CD1c-positive myeloid dendritic cell (primary cell): ENCODE measurements at regions not wholly inside any gene's neighbourhood (a gene's known extent, or its start where the extent isn't known, plus 50 kb on each side); places are given as distances from the start of the nearest gene placed in this dataset.

Experiments
- DNase-seq: peaks from one replicate; pipeline ENCODE4 v3.0.0-alpha.2; 2016; ENCODE audit errors: extremely low spot score

DNA sequence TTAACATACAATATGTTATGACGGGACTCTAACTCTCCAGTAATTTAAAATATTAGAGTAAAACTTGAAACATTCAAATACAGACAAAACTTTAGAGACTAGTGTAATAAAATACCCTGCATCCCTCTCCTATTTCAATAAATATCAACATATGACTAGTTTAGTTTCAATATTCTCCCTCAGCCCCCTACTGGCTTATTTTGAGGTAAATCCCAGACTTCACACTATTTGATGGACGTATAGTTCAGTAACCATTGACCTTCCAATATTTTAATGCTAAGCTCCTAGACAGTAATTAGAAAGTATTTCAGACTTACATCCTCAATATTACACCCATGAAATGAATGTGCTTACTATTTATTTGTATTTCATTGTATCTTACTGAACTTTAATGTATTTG, 180.7 kb upstream of the STARD13 start:
- no peak for DNase-seq

DNA sequence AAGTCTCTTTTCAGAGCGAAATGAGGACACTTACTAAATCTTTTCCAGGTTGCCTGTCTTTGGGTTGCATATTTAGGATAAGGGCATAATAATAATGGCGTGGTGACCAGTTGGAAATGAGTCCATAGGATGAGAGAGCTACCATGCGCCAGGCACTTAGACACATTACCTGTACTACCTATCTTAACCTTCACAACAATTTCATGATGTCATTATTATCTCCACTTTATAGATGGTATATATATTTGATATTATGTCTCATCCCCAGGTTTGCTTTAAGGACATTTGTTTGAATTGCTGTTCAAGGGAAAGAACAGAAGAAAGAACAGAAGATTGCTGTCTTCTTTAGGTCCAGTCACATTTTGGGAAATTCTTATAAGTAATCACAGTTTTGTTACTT, 182.0 kb upstream of the STARD13 start:
- no peak for DNase-seq

DNA sequence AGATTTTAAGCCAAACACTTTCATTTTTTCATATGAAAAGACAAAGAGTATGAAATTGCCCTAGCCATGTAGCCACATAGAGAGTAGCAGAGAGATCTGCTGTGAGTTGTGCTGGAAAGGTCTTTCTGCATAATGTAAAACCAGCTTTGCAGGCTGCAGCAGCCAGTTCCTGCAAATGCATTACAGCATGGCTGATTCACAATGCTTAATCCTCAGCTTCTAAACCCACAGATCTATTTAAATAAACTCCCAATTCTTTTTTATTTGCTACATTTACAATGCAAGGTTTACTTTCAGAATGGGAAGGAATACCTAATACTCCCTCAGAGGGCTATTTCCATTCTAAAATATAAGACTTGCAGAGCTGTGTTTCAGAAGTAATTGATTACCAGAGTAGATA, 185.6 kb upstream of the STARD13 start:
- no peak for DNase-seq

DNA sequence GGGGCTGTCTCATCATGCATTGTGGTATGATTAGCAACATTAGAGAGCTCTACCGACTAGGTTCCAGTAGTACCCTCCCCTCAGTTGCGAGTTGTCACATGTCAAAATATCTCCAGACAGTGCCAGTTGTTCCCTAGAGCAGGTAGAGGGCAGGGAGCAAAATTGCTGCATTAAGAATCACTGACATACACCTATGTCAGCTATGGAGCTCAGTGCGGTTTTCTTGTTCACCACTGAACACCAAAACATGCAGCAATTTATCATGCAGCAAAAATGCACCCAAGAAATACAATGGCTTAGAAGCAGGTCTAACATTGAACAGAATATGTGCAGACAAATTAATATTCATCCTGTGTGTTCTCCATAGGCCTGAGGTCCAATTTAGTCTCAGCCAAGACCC, 186.9 kb upstream of the STARD13 start:
- no peak for DNase-seq

DNA sequence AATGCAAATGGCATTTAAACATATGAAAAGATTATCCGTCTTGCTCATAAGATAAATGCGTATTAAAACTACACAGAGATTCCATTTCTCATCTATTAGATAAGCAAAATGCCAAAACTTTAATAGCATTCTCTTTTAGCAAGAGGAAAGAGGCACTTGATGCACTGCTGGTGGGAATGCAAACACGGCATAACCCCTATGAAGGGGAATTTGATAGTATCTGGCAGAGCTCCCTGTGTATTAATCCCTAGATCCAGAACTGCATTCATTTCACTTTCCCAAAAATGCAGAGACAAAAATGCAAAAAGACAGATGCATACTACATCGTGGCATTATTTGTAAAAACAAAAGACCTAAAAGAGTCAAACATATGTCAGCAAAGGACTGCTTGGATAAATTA, 193.6 kb upstream of the STARD13 start:
- DNase-seq = no peak

DNA sequence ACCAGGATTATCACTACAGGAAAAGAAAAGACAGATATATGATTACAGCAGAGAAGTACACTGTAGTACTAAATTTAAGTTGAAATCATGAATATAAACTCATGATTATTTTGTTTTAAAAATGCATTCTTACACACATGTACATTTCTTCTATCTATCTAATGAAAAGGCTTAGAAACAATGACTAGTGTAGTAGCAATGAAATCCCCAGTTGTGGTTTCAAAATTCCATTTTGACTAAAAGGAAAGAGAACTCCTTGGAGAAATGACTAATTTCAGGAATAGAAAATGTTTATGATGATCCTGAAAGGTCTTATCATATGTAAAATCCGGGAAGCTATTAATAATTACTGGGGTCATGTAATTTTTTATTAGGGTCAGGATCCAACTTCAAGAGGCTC, 195.0 kb upstream of the STARD13 start:
- no peak for DNase-seq

DNA sequence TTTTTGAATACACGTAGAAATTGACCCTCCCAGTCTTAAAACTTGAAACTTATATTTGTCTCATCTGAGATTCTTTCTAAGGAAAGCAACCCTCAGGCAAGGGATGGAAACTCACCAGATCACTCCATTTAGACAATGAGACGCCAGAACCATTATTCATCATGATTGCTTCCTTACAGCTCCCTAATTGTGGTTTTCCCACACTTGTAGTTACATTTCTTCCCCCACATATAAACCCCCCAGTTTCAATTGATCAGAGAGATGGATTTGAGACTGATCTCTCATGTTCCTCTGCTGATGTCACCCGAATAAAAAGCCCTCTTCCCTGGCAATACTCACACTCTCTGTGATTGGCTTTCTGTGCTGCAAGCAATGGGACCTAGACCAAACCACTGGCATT, 197.9 kb upstream of the STARD13 start:
- no peak for DNase-seq

DNA sequence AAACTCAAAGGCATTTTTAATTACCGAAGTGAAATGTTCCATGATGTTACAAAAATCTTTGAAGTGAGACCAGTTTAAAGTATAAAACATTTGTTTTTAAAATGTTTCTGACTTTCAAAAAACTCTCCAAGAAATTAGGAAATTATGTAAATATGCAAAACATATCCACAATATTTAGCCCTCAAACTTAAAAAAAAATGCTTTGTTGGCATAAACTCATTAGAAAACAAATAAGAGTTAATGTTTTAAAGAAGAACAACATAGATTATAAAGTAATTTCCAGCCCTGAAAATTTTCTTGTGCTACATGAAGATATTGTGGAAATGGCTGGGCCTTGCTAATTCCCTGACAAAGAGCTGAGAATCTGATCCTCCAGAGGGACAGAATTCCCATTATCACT, 199.7 kb upstream of the STARD13 start:
- DNase-seq = no peak

DNA sequence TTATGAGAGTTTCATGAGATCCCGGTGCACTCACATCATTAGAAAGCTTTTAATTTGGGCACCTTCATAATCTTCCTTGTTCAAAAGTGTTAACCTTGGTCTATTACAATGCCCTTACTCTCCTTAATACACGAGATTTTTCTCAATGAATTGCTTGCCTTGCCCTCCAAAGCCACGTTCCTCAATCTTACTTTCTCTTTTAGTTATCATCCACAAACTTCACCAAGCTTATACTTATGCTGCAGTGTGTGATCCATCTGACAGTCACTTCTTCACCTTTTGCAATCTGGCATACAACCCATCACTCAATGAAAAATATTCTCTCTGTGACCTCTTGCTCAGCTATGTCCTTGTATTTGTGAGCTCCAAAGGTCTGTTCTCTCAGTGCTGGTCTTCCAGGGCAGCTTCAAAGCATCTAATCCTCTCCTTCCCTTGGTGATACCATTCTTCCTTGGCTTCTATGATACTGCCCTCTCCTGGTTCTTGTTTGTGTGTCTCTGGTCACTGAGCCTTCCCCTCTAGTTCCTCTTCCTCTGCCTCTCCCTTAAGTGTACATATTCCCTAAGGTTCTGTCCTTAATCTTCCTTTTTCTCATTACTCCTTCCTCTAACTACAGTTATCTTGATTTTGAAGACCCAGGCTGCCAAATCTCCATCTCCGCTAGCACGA, 202.2 kb upstream of the STARD13 start:
- peak; percentile 37 for DNase-seq

DNA sequence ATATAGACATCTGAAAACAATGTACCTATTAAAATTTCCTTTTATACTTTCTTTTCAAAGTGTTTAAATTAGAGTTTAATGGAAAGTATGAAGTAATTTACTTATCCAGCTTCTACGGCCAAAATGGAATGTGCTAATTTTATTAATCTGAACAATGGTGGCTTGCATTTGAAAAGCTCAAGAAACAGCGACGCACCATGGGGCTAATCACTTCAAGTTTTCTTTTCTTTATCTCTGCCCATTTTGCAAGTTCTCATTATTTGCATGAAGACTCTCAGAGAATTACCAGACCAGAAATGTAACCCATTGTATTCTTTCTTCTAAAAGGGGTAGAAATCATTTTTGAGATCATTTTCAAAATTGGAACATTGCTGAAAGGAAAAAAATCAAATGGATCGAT, 204.0 kb upstream of the STARD13 start:
- DNase-seq = no peak

DNA sequence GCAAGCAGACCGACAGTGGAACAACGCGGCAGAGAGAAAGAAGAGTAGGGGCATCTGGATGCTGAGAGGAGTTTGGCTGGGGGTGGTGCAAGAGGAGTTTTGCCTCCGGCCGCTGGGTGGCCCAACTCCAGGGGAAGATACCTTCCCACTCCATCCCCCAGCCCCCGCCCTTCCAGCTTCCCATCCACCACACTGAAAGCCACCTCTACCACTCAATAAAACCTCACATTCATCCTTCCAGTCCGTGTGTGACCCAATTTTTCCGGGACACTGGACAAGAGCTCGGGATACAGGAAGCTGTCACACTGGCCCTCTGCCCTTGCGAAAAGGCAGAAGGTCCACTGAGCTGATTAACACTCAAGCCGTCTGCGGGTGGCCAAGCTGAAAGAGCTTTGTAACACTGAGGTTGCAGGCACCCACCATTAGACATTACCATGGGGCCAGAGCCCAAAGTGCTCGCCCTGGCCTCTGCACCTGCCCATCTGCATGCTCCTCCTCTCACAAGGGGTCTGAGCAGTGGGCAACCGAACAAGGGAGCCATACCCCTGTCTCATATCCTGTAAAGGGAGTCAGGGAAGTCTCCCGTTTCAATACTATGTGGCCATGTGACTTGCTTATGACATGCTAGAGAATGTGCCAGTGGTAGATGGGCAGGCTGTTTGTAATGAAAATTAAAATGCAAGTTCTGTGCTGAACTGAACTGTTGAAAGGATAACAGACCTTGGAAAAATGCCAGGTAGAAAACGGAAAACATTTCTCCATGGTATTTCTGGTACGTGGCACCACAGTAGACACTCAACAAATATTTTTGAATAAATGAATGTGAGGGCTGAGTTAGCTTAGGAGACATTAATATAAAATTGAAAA, 205.1 kb upstream of the STARD13 start:
- no peak for DNase-seq

DNA sequence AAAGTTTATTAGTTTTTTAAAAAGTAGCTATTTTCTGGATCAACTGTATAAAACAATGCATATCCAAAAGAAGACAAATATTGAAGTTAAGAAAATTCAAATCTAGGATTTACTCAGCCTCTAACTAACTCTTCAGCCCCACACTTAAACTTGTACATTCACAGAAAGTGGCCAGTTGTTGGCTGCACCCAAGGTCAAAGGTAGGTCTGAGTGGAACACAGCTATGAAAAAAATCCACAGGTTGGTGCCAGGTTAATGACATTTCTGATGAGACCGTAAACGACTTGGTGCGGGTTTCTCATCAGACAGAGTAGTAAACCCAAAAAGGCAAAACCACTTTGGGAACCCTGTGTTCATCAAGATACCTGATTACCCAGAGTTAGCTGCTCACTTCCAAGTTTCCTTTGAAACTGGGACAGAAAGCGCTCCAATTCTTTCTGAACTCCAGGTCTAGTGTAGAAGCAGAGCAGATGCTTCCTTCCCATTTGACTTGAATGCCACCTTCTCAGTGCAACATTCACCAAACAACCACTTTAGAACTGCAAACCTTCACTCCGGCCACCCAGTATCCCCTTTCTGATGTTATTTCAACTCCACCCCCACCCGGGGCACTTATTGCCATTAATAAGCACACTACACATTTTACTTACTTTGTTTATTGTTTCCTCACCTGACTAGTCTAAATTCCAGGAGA, 208.3 kb upstream of the STARD13 start:
- no peak for DNase-seq

DNA sequence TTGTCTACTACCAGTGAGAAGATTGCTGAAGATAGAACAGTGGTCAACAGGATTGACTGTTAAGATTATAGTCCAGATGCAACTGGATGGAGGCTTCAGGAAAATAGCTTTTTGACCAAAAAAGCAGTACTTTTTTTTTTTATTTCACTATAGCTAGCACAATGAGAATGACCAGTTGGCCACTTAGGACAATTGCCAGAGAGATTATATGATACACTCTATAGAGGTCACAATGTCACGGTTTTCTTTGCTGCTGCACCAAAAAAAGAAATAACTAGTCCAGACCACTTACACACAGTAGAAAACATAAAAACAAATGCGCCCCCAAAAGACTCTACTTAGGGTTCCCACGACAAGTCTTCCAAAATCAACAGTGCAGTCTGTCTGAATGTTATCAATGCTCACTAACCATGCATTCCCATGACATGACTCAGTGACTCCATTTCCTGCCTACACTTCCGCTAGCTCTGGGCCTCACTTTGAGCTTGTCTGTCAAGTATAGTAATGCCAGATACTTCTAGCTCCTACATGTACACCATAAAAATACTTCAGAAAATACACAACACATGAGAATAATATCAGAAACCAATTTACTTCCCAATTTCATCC, 209.1 kb upstream of the STARD13 start:
- no peak for DNase-seq

DNA sequence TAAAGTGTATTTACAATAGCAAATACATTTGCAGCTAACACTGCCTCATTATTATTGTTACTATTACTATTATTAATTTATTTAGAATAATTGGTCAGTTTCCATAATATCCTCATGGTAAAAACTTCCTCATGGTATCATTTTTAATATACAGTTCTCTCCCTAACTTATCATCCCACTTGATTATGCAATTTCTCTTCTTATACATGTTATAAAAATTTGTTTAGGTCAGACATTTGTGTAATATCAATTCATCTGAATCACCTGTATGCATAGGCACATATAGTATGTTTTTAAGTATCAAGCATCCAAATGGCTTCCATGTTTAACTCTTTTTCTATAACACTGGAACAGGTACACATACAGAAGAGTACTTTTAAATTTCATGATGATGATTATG, 210.8 kb upstream of the STARD13 start:
- no peak for DNase-seq

DNA sequence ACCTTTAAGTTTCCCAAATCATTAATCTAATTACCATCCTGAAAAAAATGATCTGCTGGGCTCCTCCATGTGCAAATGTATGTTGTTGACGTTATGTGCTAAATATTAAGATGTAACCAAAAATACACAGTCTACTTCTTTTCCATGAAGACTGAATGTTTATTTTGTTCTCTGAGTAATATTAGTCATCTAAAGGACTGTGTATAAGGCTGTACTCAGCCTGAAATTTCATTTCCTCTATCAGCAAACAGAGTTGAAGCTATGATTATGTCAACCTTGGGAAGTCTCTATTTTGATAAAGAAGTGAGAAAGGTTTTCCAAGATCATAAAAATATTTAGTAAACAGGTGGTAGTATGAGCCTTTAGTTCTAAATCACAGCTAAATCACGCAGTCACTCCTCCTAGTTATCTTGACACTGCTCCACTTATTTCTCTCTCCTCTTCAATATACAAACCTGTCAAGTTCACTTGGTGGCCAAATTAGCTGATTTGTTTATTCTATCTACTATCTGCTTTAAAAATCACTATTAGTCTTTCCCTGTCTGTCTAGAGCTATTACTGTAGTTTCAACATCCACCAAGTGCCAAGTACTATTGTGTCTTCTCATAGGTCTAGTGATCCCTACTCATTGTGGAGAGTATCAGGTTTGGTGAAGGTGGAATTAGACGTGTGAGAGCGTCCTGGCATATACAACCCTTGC, 211.7 kb upstream of the STARD13 start:
- no peak for DNase-seq

DNA sequence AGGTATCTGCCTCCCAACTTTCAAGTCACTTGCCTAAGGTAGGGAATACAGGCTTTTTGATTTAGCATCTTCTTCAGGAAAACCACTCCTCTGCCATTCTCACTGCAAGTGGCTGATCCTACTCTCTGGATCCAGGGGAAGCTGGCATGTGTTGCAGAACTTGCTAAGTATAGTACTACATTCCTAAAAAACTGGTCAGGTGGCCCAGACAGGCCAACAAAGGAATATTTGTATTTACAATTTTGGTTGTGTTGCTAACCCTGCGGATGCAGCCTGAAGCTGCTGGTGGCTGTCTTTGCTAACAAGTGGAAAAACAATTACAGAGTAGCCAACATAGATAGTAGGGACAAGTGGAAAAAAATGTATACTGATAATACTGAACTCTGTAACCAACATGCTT, 222.5 kb upstream of the STARD13 start:
- no peak for DNase-seq

DNA sequence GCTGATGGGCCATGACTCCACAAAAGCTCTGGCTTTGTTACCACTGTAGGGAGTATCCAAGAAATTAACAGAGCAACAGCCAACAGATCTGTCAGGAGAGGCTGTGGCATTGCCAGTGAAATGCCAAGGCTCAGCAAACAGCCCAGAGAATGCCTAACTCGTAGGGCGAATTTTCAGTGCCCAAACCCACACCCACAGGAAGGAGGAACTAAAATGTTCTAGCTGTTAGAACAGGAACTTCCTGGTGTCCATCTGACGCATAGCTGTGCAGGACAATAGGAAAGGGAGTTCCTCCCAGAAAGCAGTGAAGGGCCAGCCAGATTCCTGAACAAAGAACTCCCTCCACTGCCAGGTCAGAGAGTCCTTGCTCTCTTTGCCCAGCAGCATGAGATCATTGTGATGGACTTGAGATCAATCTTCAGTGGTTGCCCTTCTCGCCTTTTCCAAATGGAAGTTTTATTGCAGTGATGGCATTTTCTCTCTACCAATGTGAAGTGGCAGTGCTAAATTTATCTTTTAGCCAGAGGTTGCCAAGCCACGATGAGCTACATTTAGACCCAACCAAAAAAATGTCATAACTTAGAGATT, 224.2 kb upstream of the STARD13 start:
- DNase-seq = peak; percentile 50

DNA sequence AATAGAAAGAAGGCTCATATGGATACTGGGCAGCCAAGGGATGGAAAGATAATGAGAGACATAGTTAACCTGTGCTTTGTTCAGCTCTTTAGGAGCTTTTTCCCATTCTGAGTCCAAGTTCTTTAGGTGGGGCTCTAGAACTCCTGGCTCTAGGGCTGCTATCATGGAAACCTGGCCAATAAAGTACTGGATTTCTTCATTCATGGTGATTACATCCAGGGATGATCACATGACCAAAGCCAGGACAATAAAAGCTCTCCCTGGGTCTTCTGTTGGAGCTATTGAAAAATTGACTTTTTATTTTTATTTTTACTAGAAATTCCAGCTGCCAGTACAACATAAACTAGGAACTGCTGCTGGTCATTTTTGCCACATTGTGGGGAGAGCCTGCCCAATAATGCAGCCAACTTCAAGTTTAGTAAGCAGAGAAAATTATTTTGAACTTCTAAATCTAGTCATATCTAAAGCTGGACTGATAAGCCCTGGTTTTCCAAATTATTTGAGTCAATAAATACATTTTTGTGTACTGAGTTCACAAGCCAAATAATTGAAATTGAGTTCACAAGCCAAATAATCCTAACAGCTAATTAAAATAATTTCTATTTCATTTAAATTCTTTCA, 224.9 kb upstream of the STARD13 start:
- no peak for DNase-seq

DNA sequence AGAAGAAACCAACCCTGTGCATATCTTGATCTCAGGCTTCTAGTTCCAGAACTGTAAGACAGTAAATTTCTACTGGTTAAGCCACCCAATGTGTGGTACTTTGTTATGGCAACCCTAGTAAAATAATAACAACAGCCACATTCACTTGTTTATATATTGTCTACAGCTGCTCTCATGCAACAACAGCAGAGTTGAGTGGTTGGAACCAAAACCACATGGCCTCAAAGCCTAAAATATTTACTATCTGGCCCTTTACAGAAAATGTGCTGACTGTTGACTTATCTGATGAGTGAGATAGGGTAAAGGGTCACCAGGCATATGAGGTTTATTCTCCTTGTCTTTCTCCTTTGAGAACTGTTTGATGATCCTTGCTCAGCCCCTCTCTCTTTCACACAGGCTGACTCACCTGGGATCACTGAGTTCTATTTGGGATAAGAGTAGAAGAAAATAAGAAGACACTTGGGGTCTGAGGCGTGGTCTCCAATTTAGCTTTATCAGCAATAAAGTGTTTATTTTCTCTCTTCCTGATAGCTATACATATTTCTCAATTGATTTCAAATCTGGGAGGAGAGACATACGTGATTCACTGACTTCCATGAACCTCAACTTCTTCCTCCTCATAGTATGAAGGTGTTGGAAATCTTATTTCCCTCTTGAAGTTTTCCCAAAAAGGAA, 227.5 kb upstream of the STARD13 start:
- DNase-seq = no peak

DNA sequence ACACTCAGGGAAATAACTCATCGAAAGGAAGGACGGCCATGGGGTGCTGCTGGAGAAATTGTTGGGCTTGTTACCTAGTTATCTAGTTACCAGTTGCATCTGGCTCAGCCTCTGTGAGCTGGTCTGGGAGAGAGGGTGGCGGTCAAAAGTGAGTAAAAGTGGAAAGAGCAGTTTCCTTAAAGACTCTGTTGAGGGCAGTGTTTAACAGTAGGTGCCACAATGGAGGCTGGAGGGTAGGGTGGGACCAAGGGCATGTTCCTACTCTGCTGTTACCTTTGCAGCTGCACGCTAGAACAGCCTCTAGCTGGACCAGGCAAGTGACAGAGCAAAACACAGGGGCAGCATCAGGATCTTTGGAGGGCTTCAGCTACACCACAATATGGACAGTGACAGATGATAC, 228.8 kb upstream of the STARD13 start:
- no peak for DNase-seq
